COR-L47 (cell line): ENCODE measurements at regions not wholly inside any gene's neighbourhood (a gene's known extent, or its start where the extent isn't known, plus 50 kb on each side); places are given as distances from the start of the nearest gene placed in this dataset.
A peak's percentile ranks its signal among the peaks of the same experiment; 100 is the strongest.
"Not testable (repeated sequence)": the region's sequence is repeated elsewhere in the genome, so short reads cannot be mapped to it uniquely, and the experiment has no call there.

Experiments used
- DNase-seq: peaks from one replicate; lab custom pipeline; 2025; lab: John Stamatoyannopoulos, UW

- no peak for DNase-seq
Observed at GRCh38 chr20:12201289-12201991, 283.7 kb downstream of the BTBD3 start.

- no peak for DNase-seq
Observed at GRCh38 chr20:12203399-12203798, 285.7 kb downstream of the BTBD3 start.

- DNase-seq, result no peak
Observed at GRCh38 chr20:12203981-12204380, 286.3 kb downstream of the BTBD3 start.

GRCh38 chr20:12207875-12208274 is 290.2 kb downstream of the BTBD3 start:
- DNase-seq, result no peak

- no peak for DNase-seq
Observed at GRCh38 chr20:12210591-12210990, 292.9 kb downstream of the BTBD3 start.

GRCh38 chr20:12211361-12211760 is 293.7 kb downstream of the BTBD3 start:
- no peak for DNase-seq

GRCh38 chr20:12217382-12217781 is 299.7 kb downstream of the BTBD3 start:
- no peak for DNase-seq

GRCh38 chr20:12219798-12220197 is 302.1 kb downstream of the BTBD3 start:
- no peak for DNase-seq

- DNase-seq, result no peak
Observed at GRCh38 chr20:12223057-12223456, 305.4 kb downstream of the BTBD3 start.

GRCh38 chr20:12225898-12226297 is 308.2 kb downstream of the BTBD3 start:
- DNase-seq, result no peak

- no peak for DNase-seq
Observed at GRCh38 chr20:12229891-12230290, 312.2 kb downstream of the BTBD3 start.

GRCh38 chr20:12237772-12238171 is 320.1 kb downstream of the BTBD3 start:
- DNase-seq, result no peak

GRCh38 chr20:12241065-12241464 is 323.4 kb downstream of the BTBD3 start:
- peak; percentile 2 for DNase-seq

- DNase-seq, result no peak
Observed at GRCh38 chr20:12243327-12243726, 325.6 kb downstream of the BTBD3 start.

- no peak for DNase-seq
Observed at GRCh38 chr20:12248481-12248880, 330.8 kb downstream of the BTBD3 start.

GRCh38 chr20:12250661-12251060 is 333.0 kb downstream of the BTBD3 start:
- DNase-seq, result not testable (repeated sequence)

GRCh38 chr20:12252793-12253192 is 335.1 kb downstream of the BTBD3 start:
- no peak for DNase-seq

GRCh38 chr20:12255461-12255970 is 337.8 kb downstream of the BTBD3 start:
- DNase-seq, result peak; percentile 6

- no peak for DNase-seq
Observed at GRCh38 chr20:12256806-12257205, 339.1 kb downstream of the BTBD3 start.

GRCh38 chr20:12262747-12263146 is 345.1 kb downstream of the BTBD3 start:
- no peak for DNase-seq

- no peak for DNase-seq
Observed at GRCh38 chr20:12264711-12265110, 347.0 kb downstream of the BTBD3 start.

- no peak for DNase-seq
Observed at GRCh38 chr20:12265662-12266061, 348.0 kb downstream of the BTBD3 start.

GRCh38 chr20:12269579-12269978 is 351.9 kb downstream of the BTBD3 start:
- no peak for DNase-seq

GRCh38 chr20:12270863-12271262 is 353.2 kb downstream of the BTBD3 start:
- no peak for DNase-seq
